Neural cell (in vitro differentiated cells): ENCODE measurements at regions not wholly inside any gene's neighbourhood (a gene's known extent, or its start where the extent isn't known, plus 50 kb on each side); places are given as distances from the start of the nearest gene placed in this dataset.

Experiments
- H2AFZ ChIP-seq: fragments of 200-600, 300-800 bp; sonication (generic), shearing (Covaris generic); 2 replicates; pipeline ENCODE4 v1.6.0; 2014; ENCODE audit warnings: low read depth, mild to moderate bottlenecking, antibody characterized with exemption, low read length, moderate library complexity
- H3F3A ChIP-seq: fragments of 200-600 bp; shearing (Covaris generic); 2 replicates; pipeline ENCODE4 v1.6.1; 2016; ENCODE audit warnings: mild to moderate bottlenecking, moderate library complexity, mixed read lengths, antibody characterized with exemption, low read length; ENCODE audit not compliant: insufficient read depth, poor library complexity, severe bottlenecking
- H3K27ac ChIP-seq: fragments of 200-600, 300-800 bp; sonication (generic), shearing (Covaris generic); 2 replicates; pipeline ENCODE4 v1.5.1; 2014; ENCODE audit warnings: mild to moderate bottlenecking, low read length, moderate library complexity
- H3K27me3 ChIP-seq: fragments of 300-800, 200-600 bp; sonication (generic), shearing (Covaris generic); 2 replicates; pipeline ENCODE4 v1.6.0; 2014; ENCODE audit warnings: mild to moderate bottlenecking, low read depth, low read length, moderate library complexity; ENCODE audit not compliant: insufficient read depth
- H3K36me3 ChIP-seq: fragments of 300-800, 200-600 bp; sonication (generic), shearing (Covaris generic); 2 replicates; pipeline ENCODE4 v1.5.1; 2014; ENCODE audit warnings: mild to moderate bottlenecking, antibody characterized with exemption, low read length, moderate library complexity; ENCODE audit not compliant: insufficient read depth
- H3K4me2 ChIP-seq: fragments of 300-800, 200-600 bp; sonication (generic), shearing (Covaris generic); 2 replicates; pipeline ENCODE4 v1.6.0; 2014; ENCODE audit warnings: mild to moderate bottlenecking, low read length
- H3K4me3 ChIP-seq: fragments of 300-800, 200-600 bp; sonication (generic), shearing (Covaris generic); 2 replicates; pipeline ENCODE4 v1.5.1; 2014; ENCODE audit warnings: mild to moderate bottlenecking, low read length, moderate library complexity
- H3K79me2 ChIP-seq: fragments of 200-600 bp; shearing (Covaris generic); replicated peaks from 2 replicates; pipeline ENCODE4 v1.6.0; 2014; ENCODE audit warnings: mild to moderate bottlenecking, low read length, moderate library complexity; ENCODE audit not compliant: insufficient read depth
- H3K9ac ChIP-seq: fragments of 300-800, 200-600 bp; sonication (generic), shearing (Covaris generic); 2 replicates; pipeline ENCODE4 v1.6.1; 2016; ENCODE audit warnings: mild to moderate bottlenecking, low read length, mixed read lengths
- H3K9me2 ChIP-seq: fragments of 200-600 bp; shearing (Covaris generic); 2 replicates; pipeline ENCODE4 v1.6.1; 2016; ENCODE audit warnings: mild to moderate bottlenecking, low read length, mixed read lengths; ENCODE audit not compliant: insufficient read depth
- H3K9me3 ChIP-seq: fragments of 200-600, 300-800 bp; sonication (generic), shearing (Covaris generic); 2 replicates; pipeline ENCODE4 v1.6.1; 2016; ENCODE audit warnings: mild to moderate bottlenecking, mixed run types, low read length, moderate library complexity, mixed read lengths
- H4K20me1 ChIP-seq: fragments of 200-600 bp; shearing (Covaris generic); 2 replicates; pipeline ENCODE4 v1.6.1; 2016; ENCODE audit warnings: mild to moderate bottlenecking, mixed run types; ENCODE audit not compliant: insufficient read depth
- CTCF ChIP-seq: fragments of 450-650 bp; IDR thresholded peaks from 2 replicates; pipeline ENCODE4 v1.5.1; 2014; ENCODE audit warnings: antibody characterized with exemption, mild to moderate bottlenecking, moderate library complexity; ENCODE audit not compliant: poor library complexity, severe bottlenecking
- EP300 ChIP-seq: fragments of 450-650 bp; conservative IDR thresholded peaks from 2 replicates; pipeline ENCODE4 v1.6.1; 2014; ENCODE audit warnings: antibody characterized with exemption, mild to moderate bottlenecking, moderate library complexity; ENCODE audit not compliant: poor library complexity, severe bottlenecking
- EZH2 ChIP-seq: fragments of 200-600, 300-800 bp; shearing (Covaris generic), sonication (generic); IDR thresholded peaks from 2 replicates; pipeline ENCODE4 v1.6.1; 2014; ENCODE audit warnings: antibody characterized with exemption, low read length, borderline replicate concordance, mild to moderate bottlenecking; ENCODE audit not compliant: insufficient read depth, poor library complexity, severe bottlenecking
- MXI1 ChIP-seq: fragments of 450-650 bp; conservative IDR thresholded peaks from 2 replicates; pipeline ENCODE4 v1.6.1; 2014; ENCODE audit warnings: antibody characterized with exemption, mild to moderate bottlenecking; ENCODE audit not compliant: poor library complexity, severe bottlenecking
- POLR2AphosphoS5 ChIP-seq: IDR thresholded peaks from 2 replicates; pipeline ENCODE4 v1.6.1; 2012
- RAD21 ChIP-seq: fragments of 450-650 bp; conservative IDR thresholded peaks from 2 replicates; pipeline ENCODE4 v1.6.1; 2014; ENCODE audit warnings: antibody characterized with exemption, mild to moderate bottlenecking, moderate library complexity
- SMC3 ChIP-seq: fragments of 450-650 bp; conservative IDR thresholded peaks from 2 replicates; pipeline ENCODE4 v1.6.1; 2014; ENCODE audit warnings: antibody characterized with exemption, mild to moderate bottlenecking, moderate library complexity; ENCODE audit not compliant: poor library complexity
- TAF1 ChIP-seq: IDR thresholded peaks from 2 replicates; pipeline ENCODE4 v1.6.1; 2012; ENCODE audit warnings: low read depth
- TF ChIP-seq, protein P1 (sequence below): IDR thresholded peaks from 2 replicates; pipeline ENCODE4 v1.6.1; 2012; ENCODE audit warnings: borderline replicate concordance

- no peak overlapping the region for H2AFZ ChIP-seq
- TF ChIP-seq CTCF, result no peak
- no peak for TF ChIP-seq TAF1
- no peak for TF ChIP-seq EZH2
- no peak for TF ChIP-seq RAD21
- no peak for TF ChIP-seq MXI1
- TF ChIP-seq SMC3, result no peak
- TF ChIP-seq, protein P1, sequence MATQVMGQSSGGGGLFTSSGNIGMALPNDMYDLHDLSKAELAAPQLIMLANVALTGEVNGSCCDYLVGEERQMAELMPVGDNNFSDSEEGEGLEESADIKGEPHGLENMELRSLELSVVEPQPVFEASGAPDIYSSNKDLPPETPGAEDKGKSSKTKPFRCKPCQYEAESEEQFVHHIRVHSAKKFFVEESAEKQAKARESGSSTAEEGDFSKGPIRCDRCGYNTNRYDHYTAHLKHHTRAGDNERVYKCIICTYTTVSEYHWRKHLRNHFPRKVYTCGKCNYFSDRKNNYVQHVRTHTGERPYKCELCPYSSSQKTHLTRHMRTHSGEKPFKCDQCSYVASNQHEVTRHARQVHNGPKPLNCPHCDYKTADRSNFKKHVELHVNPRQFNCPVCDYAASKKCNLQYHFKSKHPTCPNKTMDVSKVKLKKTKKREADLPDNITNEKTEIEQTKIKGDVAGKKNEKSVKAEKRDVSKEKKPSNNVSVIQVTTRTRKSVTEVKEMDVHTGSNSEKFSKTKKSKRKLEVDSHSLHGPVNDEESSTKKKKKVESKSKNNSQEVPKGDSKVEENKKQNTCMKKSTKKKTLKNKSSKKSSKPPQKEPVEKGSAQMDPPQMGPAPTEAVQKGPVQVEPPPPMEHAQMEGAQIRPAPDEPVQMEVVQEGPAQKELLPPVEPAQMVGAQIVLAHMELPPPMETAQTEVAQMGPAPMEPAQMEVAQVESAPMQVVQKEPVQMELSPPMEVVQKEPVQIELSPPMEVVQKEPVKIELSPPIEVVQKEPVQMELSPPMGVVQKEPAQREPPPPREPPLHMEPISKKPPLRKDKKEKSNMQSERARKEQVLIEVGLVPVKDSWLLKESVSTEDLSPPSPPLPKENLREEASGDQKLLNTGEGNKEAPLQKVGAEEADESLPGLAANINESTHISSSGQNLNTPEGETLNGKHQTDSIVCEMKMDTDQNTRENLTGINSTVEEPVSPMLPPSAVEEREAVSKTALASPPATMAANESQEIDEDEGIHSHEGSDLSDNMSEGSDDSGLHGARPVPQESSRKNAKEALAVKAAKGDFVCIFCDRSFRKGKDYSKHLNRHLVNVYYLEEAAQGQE, result no peak
- TF ChIP-seq POLR2AphosphoS5, result no peak
- no peak for TF ChIP-seq EP300
- no peaks in the 10 kb centered on the region for H3F3A ChIP-seq
- H3K4me2 ChIP-seq, result no peak overlapping the region
- no peaks in the 10 kb centered on the region for H4K20me1 ChIP-seq
- H3K36me3 ChIP-seq, result no peaks in the 10 kb centered on the region
- no peaks in the 10 kb centered on the region for H3K27me3 ChIP-seq
- H3K27ac ChIP-seq, result no peak overlapping the region
- H3K9me3 ChIP-seq, result no peaks in the 10 kb centered on the region
- no peak overlapping the region for H3K4me3 ChIP-seq
- H3K79me2 ChIP-seq, result no peaks in the 10 kb centered on the region
- no peak overlapping the region for H3K9ac ChIP-seq
- H3K9me2 ChIP-seq, result no peaks in the 10 kb centered on the region
These were observed 83.9 kb downstream of the BAMBI start for GRCh38 chr10:28761084-28761846.

DNA sequence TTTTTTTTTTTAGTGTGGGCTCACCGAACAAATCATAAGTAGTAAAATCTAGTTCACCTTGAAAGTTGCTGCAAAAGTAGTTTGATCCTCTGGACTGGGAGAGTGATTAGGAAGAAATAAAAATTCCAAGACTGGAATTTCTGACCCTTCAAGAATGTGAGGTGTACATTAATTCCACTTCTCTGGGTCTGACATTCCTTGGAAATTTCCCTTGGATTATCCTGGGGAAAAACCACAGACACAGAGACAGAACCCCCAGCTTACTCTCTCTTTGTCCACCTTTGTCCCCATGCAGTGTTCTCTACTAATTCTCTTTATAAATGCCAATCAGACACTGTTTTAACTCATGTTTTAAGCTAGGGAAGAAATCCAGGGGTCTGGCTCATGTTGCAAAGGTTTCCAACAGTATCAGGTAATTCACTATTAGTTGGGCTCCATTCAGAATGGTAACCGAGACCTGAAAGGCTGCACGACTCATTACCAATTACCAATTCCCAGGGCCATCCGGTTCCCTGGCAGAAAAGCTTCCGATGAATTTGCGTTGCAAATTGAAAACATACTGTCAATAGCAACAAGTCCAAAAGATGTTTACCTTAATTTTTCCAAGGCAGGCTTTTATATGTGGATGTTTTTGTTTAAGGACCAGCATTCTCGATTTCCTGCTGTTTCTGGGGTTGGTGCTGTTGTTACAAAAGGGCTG lies 86.3 kb downstream of the BAMBI start:
- H3K9me2 ChIP-seq, result no peaks in the 10 kb centered on the region
- no peak overlapping the region for H2AFZ ChIP-seq
- no peak overlapping the region for H3K27ac ChIP-seq
- no peaks in the 10 kb centered on the region for H3K36me3 ChIP-seq
- no peaks in the 10 kb centered on the region for H3K9me3 ChIP-seq
- H3K79me2 ChIP-seq, result no peaks in the 10 kb centered on the region
- no peak overlapping the region for H3K4me3 ChIP-seq
- TF ChIP-seq EZH2 (no peak), CTCF (no peak), MXI1 (no peak), POLR2AphosphoS5 (no peak)
- TF ChIP-seq, protein P1, result no peak
- no peak overlapping the region for H3K4me2 ChIP-seq
- H4K20me1 ChIP-seq, result no peaks in the 10 kb centered on the region
- no peaks in the 10 kb centered on the region for H3F3A ChIP-seq
- no peak overlapping the region for H3K9ac ChIP-seq
- no peaks in the 10 kb centered on the region for H3K27me3 ChIP-seq
